CD4-positive, alpha-beta T cell treated with Interleukin-2 at 100 ng/mL for 4 hours (primary cell): ENCODE measurements at regions not wholly inside any gene's neighbourhood (a gene's known extent, or its start where the extent isn't known, plus 50 kb on each side); places are given as distances from the start of the nearest gene placed in this dataset.

Experiments
- DNase-seq: peaks from one replicate; pipeline ENCODE4 v3.0.0-alpha.2; 2020; ENCODE audit warnings: low spot score

DNA sequence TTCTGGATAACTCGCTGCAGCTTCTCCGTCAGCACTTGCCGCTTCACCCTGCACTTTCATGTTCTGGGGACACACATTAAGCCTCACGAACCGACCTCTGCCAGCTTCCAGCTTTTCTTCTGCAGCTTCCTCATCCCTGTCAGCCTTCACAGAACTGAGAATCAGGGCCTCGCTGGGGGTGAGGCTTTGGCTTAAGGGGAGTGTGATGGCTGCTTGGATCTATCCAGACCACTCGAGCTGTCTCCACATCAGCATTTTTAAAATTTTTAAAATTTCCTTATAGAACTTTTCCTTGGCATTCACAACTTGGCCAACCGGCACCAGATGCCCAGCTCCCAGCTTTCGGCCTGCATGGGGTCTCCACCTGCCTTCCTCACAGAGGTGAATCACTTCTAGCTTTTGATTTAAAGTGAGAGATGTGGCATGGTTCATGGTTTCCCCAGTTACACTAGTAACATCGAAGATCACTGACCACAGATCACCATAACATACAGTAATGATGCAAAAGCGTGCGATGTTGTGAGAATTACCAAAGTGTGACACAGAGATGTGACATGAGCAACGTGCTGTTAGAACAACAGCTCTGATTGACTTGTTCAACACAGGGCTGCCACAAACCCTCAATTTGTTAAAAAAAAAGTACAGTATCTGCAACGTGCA, 139.1 kb upstream of the C14orf180 start:
- DNase-seq = no peak

DNA sequence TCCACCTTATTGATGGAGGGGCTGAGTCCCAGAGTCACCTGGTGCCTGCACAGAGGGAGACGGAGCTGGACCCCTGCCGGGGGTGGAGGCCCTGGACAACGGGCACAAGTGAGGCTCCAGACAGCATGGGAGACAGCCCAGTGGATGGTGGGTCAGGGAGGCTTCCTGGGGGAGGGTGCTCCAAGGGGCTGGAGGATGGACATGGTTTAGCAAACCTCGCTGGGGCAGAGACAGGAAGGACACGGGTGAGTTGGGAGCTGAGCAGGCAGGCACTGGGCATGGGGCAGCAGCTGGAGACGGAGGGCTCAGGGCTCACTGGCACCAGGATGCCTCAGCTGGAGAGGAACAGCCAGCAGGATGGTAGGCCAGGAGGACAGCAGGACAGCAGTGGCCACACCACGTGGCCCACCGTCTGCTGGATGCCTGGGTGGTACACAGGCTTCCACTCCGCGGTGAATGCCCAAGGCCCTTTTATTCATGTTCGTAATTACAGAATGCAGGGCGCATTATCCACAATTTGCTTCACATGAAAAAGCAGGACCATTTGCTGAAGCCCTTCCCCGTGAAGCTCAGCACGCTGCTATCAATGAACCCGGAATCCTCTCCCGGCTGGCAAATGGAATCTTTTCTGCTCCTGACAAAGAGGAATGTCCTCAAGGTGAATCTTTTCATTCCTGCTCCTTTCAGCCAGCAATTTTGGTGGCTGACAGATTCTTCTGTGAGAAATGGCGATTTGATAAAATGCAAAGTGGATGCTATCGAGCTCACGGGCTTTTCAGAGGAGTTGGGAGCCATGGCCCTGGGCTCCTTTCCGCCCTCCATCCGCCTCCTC, 138.1 kb upstream of the C14orf180 start:
- no peak for DNase-seq

DNA sequence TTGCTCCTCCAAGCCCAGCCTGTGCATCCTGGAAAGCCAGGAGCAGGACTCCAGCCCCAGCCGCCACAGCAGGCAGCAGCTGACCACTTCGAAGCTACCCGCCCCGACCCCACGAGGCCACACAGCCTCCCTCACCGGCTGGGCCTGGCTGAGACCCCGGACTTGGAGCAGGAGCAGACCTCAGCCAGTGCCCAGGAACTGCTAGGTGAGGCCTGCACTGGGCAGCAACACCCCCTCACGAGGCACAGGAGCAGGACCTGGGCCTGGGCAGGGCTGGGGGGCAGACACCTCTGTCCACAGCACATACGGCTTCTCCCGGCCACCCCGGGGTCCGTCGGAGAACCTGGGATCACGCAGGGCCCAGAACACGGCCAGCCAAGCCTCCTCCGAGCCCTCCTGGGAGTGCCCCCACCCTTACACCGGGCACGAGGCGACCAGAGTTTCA, 137.4 kb upstream of the C14orf180 start:
- DNase-seq = no peak

DNA sequence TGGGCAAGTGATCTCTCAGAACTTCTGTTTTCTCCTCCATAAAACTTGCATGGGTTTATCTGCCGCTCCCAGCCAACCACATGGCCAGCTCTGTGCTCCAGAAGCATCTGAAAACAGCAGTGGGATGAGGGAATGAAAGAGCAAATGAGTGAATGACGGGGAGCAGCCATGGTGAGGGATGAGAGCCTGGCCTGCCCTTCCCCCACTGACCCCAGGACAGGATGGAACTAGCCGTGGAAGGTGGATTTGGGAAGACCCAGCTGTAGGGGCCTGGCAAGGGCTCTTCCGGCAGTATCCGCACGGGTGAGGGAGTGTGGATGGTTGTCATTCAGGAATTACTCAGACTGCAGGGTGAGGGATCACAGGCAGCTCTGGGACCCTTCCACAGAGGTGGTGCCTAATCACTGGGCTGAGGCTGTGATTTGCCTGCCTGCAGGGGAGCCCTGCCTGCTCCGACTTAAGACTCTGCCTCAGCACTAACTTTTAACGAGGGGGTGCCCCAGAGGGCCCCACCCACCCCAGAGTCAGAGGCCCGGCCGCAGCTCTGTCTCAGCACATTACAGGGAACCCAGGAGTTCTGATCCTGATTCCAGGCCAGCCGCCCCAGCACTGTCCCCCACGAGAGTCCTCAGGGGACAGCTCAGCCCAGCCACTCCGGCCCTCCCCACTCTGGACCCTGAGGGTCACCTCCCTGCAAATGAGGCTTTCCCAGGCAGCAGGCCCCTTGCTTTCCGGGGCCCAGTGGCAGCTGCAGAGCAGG, 136.8 kb upstream of the C14orf180 start:
- DNase-seq = no peak

DNA sequence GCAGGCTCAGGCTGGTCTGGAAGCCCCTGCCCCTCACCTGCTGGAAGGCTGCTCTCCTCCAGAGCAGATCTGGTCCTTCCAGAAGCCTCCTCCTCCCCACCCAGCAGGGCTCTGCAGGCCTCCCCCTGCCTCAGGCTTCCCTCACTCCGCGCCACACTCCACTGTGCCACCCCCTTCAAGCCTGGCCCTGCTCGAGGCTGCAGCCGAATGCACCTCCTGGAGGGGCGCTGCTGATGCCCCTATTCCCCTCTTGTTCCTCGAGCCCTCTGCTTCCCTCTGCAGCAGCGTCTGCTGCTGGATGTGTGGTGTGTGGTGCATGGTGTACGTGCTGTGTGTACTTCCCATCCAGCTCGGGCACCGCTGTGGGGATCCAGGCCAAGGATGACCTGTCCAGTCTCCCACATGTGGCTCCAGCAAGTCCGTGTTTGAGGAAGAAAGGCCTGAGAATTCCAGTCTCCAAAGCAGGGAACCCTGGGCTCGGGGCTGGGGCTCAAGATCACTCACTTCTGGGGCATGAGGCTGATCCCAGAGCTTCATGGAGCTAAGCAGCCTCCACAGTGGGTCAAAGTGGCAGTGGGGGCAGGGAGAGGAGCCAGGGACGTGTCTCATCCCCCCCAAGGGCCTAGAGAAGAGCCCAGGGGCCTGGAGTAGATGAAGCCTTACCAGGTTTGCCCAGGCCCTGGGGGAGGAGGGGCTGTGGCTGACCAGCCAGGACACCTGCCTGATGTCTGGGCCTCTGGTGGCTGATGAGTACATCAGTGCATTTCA, 136.0 kb upstream of the C14orf180 start:
- DNase-seq = no peak

DNA sequence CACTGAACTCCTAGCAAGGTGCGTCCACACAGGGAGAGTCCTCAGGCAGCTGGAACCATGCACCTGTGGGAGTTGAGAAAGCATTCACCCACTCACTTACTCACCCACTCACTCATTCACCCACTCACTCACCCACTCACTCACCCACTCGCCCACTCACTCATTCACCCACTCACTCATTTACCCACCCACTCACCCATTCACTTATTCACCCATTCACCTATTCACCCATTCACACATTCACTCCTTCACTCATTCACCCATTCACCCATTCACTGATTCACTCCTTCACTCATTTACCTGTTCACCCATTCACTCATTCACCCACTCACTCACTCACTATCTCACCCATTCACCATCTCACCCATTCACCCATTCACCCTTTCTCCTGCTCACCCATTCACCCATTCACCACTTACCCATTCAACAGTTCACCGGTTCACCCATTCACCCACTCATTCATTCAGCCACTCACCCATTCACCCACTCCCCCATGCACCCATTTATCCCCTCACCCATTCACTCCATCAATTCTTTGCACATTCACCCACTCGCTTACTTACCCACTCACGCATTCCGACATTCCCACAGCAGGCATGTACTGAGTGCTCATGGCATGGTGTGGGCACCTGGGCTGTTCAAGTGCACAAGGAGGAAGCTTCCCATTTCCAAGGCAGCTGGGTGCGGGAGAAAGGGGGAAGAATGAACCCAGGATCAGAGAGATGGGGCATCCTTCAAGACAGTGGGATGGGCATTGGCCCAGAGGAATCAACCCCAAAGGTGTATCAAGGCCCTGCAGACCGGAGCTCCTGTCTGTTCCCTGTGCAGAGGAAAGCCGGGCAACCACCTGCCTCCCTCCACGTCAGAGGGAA, 135.2 kb upstream of the C14orf180 start:
- DNase-seq = no peak

DNA sequence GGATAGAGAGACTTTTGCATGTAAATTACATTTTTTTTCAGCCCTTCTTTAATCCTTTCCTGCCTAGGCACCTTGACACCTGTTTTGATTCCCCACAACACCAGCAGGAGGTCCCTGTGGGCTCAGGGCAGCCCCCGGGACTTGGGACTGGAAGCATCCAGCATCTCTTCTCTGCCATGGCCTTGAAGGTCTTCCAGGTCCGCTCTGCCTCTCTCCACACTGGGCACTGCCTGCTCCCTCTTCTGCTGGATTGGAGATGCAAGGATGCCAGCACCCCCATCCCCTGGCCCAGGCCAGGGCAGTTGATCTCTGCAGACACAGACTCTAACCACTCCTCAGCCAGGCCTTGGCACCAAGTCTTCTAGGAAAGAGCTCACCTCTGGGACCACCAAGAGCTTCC, 134.5 kb upstream of the C14orf180 start:
- DNase-seq = no peak

DNA sequence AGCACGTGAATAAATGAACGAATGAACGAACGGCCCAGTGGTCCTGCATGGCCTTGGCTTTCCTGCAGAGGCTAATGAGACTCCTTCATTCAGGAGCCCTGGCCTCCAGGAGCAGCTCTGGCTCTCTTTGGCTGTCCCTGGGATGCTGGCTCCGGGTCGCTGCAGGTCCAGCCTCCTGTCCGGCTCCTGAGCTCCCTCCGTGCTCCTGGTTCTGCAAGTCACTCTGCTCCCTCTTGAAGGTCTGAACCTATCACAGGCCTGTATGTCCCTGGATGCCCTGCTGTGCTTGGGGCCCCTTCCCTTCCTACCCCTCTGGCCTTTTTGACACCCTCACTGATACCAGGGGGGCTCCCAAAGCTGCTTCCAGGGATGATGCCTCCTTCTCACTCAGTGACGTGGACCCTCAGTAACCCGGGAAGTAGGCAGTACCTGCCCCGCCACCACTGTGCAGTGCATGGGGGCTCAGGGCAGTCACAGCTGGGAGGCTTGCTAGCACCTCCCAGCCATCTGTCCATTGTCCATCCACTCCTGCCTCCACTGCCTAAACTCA, 133.7 kb upstream of the C14orf180 start:
- no peak for DNase-seq

DNA sequence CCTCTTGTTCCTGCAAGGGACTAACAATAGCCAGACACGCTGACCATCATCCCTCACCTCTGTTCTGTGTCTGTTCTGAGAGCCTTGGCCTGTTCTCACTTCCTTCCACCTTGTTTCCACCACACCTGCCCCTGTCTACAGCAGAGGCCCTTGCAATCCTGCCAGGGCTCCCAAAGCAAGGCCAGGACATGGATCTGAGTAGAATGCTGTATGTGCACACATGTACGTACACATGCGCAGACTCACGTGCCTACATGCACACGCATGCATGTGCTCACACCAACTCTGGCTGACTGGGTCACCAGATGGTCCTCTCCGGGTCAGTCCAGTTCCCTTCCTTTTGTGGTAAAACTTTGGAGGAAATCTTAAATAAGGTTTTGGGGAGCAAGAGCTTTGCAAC, 133.0 kb upstream of the C14orf180 start:
- DNase-seq = no peak

DNA sequence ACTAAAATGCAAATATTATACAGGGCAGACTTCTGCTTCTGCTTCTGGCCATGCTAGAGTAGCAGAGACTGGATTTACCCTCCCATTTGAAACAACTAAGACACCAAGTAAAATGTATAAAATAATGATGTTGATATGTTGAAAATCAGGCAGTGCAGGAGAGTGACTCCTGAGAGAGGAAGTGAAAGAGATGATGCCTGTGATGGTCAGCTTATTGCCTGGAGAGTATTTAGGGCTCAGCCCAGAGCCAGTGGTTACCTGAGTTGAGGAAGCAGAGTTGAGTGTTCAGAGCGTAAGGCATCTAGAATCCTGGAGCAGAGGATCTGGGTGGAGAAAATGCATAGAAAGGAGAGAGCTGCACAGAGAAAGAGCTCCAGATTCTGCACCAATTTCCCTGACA, 131.8 kb upstream of the C14orf180 start:
- no peak for DNase-seq

DNA sequence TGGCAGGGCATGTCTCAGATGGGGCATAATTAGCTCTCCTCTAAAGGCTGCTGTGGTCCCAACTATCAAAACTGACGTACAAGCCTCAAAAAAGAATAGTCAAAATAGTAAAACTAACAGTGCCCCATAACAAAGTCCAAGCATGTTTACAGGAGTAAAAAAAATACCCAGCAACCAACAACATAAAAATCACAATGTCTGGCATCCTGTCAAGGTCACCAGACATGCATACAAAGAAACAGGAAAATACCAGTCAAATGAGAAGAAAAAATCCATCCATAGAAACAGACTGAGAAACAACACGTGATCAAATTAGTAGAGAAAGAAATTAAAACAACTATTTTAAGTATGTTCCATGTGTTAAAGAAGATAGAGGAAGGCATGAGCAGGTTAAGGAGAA, 131.2 kb upstream of the C14orf180 start:
- no peak for DNase-seq

DNA sequence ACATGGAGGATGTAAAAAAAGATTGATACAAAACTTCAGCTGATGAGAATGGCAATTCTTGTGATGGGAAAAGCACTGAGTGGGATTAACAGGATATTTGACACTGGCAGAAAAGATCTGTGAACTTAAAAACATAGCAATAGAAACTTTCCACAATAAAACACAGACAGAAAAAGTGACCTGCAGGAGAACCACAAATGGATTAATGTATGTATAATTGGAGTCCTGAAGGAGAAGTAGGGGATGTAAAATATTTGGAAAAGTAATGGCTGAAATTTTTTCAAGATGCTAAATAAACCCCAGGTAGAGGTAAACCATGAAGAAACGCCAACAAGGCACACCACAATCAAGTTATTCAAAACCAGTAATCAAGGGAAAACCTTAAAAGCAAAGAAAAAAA, 130.8 kb upstream of the C14orf180 start:
- DNase-seq = no peak

DNA sequence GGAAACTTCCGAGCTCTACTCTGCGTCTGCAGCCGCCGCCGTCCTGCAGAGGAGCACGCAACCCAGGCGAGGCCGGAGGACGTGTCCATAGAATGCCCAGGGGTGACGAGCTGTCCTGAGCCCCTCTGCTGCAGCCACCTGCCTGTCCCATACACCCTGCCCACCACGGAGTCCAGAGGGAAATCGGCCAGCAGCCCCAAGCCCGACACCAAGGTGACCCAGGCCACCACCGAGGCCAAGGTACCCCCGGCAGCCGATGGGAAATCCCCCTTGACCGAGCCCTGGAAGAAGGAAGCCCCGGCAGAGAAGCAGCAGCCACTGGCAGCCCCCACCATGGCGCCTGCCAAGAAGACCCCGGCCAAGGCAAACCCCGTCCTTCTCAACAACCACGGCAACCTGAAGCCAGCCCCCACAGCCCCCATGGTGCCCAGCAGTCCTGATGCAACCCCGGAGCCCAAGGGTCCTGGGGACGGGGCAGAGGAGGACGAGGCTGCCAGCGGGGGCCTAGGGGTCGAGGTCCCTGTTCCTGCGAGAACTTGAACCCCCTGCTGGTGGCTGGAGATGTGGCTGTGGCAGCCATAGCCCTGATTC, 128.7 kb upstream of the C14orf180 start:
- DNase-seq = no peak

DNA sequence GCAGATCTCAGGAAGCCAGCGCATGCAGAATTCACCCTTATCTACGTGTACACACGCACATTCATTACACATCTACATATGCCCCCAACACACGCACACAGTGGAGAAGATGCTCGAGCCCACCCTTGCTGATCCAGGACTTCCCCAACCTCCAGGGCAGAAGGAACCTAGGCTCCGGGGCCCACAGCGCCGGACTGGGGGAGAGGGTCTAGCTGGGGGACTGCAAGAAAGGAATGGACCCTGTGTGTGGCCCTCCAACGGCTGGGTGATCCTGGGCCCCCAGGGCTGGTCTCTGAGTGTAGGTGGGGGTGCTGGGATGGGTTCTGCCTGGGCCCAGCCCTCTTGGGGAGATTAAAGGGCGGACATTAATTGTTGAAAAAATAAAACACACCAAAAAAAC, 128.1 kb upstream of the C14orf180 start:
- no peak for DNase-seq

DNA sequence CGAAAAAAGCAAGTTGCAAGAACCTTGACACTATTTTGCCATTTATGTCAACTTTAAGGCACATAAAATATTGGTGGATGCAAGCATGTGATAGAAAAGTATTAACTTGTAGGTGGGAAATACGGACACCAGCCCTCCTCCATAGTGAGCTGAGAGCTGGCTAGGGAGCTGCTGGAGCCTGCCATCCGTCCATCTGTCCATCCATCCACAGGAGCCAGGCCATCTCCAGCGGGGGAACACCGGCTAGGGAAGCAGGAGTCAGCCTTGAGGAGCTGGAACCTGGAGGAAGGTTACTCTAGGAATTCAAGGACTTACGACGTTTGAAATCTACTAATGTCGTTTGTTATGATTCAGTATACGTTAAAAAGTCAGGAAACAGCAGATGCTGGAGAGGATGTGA, 120.7 kb upstream of the C14orf180 start:
- no peak for DNase-seq

DNA sequence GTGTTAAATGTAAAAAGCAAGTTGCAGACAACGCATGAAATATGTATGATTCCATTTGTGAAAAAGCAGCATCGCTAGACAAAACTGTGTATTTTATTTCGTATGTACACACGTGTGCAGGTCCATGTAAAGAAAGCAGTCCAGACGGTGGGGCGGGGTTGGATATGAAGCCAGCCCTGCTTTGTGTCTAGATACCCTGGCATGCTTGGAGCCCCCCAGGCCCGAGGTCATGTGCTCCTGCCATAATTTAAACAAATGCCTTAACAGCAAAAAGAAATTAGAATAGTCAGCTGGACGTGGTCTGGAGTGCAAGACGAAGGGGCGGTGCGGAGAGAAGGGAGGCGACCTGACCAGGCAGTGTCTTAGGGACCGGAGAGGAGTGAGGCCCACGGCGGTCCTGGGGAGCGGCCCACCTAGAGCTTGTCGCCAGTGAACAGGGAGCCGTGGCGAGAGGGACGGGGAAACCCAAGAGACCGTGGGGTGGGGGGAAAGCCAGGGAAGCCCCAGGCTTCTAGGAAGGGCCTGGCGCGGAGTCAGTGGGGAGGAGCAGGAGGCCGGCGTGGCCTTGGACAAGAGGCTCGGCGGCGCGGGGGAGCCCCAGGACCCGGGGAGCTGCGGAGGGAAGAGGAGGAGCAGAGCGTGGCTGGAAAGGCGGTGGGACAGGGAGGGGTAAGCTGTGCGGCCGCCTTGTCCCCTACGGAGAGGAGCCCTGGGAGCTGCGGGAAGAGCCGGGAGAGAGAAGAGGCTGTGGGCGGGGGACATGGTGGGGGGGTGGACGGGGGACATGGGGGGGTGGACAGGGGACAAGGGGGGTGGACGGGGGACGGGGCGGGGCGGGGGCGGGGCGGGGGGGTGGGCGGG, 118.5 kb upstream of the C14orf180 start:
- DNase-seq = no peak

DNA sequence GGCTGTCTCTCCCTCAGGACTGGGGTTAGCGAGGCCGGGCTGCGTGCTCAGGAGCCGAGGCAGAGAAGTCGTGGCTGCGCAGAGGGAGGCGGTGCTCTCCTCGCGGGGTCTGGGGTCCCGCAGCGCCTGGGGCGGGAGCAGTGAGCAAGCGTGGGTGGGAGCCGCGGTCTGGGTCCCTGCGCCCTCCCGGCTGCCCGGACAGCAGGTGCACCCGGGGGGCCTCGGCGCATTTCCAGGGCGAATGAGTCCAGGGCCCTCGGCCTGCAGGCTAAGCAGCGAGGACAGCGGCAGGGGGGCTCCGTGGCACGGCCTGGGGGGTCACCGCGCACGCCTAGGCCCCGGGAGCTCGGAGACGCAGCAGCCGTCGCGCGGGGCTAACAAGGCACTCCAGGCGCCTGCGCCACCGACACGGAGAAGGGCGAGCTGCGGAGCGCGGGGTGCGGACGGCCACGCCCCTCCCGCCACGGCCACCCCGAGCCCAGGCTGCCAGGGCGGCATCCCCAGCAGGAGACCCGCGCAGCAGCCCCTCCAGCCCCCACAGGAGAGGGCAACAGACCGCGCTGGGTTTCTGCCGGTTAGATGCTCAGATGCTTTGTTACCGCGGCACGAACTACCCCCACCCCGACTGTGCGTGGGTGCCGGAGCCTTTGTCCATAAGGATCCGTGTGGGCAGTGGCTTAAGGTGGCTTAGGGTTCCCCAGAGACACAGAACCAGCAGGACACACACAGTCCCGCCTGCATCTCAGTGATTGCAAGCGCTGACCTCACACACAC, 117.7 kb upstream of the C14orf180 start:
- no peak for DNase-seq
